Calu3 (cell line): ENCODE measurements at regions not wholly inside any gene's neighbourhood (a gene's known extent, or its start where the extent isn't known, plus 50 kb on each side); places are given as distances from the start of the nearest gene placed in this dataset.

ENCODE experiments used
- BruUV-seq: library from RNA; stranded (reverse); fragments of 400-500 nt; replicated peaks from 2 replicates; lab custom pipeline; 2021; lab: Mats Ljungman, UMichigan
- CTCF ChIA-PET: fragments of 300-600 bp; sonication (Branson Sonifier 250); formaldehyde crosslinking; loops from one replicate; lab custom pipeline; 2022; ENCODE audit warnings: antibody characterized with exemption; lab: Charles Lee
- DNase-seq: peaks from one replicate; pipeline ENCODE4 v3.0.0; 2022
- H3K27ac Mint-ChIP-seq: one replicate; pipeline ENCODE4 v1.8.0; 2022; ENCODE audit warnings: mixed read lengths; ENCODE audit not compliant: unreplicated experiment
- H3K27me3 Mint-ChIP-seq: one replicate; pipeline ENCODE4 v1.8.0; 2022; ENCODE audit warnings: mixed read lengths; ENCODE audit not compliant: unreplicated experiment
- H3K36me3 Mint-ChIP-seq: one replicate; pipeline ENCODE4 v1.8.0; 2022; ENCODE audit warnings: mild to moderate bottlenecking, moderate library complexity, mixed read lengths; ENCODE audit not compliant: insufficient read depth, unreplicated experiment
- H3K4me1 Mint-ChIP-seq: one replicate; pipeline ENCODE4 v1.8.0; 2022; ENCODE audit warnings: mild to moderate bottlenecking, low read depth, mixed read lengths; ENCODE audit not compliant: unreplicated experiment
- H3K4me3 Mint-ChIP-seq: one replicate; pipeline ENCODE4 v1.8.0; 2022; ENCODE audit warnings: mild to moderate bottlenecking, low read depth, moderate library complexity, mixed read lengths; ENCODE audit not compliant: unreplicated experiment
- H3K9me3 Mint-ChIP-seq: one replicate; pipeline ENCODE4 v1.8.0; 2022; ENCODE audit warnings: low read depth, mixed read lengths; ENCODE audit not compliant: unreplicated experiment
- intact Hi-C: fragments of 100-400 bp; cut with micrococcal nuclease; formaldehyde crosslinking; loops from one replicate; pipeline ENCODE4 v1.10.0; 2022; ENCODE audit not compliant: unreplicated experiment
- TF ChIP-seq, protein P1 (sequence below): fragments of 200-600 bp; IDR thresholded peaks from one replicate; pipeline ENCODE4 v1.8.0; 2022; ENCODE audit warnings: antibody characterized with exemption; ENCODE audit not compliant: unreplicated experiment

GRCh38 chr4:120446051-120446567 is 379.5 kb upstream of the MAD2L1 start:
- H3K27ac Mint-ChIP-seq = no peak overlapping the region

GRCh38 chr4:120445186-120445585 is 378.5 kb upstream of the MAD2L1 start:
- BruUV-seq = no TSS peak
- H3K9me3 Mint-ChIP-seq = no peaks in the 10 kb centered on the region
- no peaks in the 10 kb centered on the region for H3K27me3 Mint-ChIP-seq
- H3K4me1 Mint-ChIP-seq = no peaks in the 10 kb centered on the region
- no peak overlapping the region for H3K27ac Mint-ChIP-seq
- TF ChIP-seq, protein P1, sequence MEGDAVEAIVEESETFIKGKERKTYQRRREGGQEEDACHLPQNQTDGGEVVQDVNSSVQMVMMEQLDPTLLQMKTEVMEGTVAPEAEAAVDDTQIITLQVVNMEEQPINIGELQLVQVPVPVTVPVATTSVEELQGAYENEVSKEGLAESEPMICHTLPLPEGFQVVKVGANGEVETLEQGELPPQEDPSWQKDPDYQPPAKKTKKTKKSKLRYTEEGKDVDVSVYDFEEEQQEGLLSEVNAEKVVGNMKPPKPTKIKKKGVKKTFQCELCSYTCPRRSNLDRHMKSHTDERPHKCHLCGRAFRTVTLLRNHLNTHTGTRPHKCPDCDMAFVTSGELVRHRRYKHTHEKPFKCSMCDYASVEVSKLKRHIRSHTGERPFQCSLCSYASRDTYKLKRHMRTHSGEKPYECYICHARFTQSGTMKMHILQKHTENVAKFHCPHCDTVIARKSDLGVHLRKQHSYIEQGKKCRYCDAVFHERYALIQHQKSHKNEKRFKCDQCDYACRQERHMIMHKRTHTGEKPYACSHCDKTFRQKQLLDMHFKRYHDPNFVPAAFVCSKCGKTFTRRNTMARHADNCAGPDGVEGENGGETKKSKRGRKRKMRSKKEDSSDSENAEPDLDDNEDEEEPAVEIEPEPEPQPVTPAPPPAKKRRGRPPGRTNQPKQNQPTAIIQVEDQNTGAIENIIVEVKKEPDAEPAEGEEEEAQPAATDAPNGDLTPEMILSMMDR = no peak
- H3K4me3 Mint-ChIP-seq = no peak overlapping the region
- intact Hi-C loops = no loop called here
- H3K36me3 Mint-ChIP-seq = no peaks in the 10 kb centered on the region
- CTCF ChIA-PET = interaction anchor here (0.7 kb wide), 1 partner anchor 96 kb away, joined by 3 read pairs; no protein-coding TSS in a partner anchor
- no peak for DNase-seq

More at GRCh38 chr4:120446051-120446567, 379.5 kb upstream of the MAD2L1 start:
- Mint-ChIP-seq H3K9me3 (no peaks in the 10 kb centered on the region), H3K27me3 (no peaks in the 10 kb centered on the region), H3K4me3 (no peak overlapping the region), H3K36me3 (no peaks in the 10 kb centered on the region), H3K4me1 (no peaks in the 10 kb centered on the region)
- no peak for DNase-seq
- TF ChIP-seq, protein P1 = no peak
- intact Hi-C loops = no loop called here
- no TSS peak for BruUV-seq
- CTCF ChIA-PET = no interaction called here

- Mint-ChIP-seq H3K9me3 (no peaks in the 10 kb centered on the region), H3K27me3 (no peaks in the 10 kb centered on the region), H3K4me3 (no peak overlapping the region), H3K36me3 (no peaks in the 10 kb centered on the region), H3K27ac (no peak overlapping the region), H3K4me1 (no peaks in the 10 kb centered on the region)
- intact Hi-C loops = no loop called here
- TF ChIP-seq, protein P1 = no peak
- CTCF ChIA-PET = no interaction called here
- DNase-seq = no peak
- BruUV-seq = no TSS peak
These were observed 376.5 kb upstream of the MAD2L1 start for GRCh38 chr4:120443116-120443515.

GRCh38 chr4:120440730-120441129 is 374.1 kb upstream of the MAD2L1 start:
- Mint-ChIP-seq H3K4me3 (no peak overlapping the region), H3K27me3 (no peaks in the 10 kb centered on the region), H3K9me3 (no peaks in the 10 kb centered on the region), H3K4me1 (no peaks in the 10 kb centered on the region), H3K36me3 (no peaks in the 10 kb centered on the region), H3K27ac (no peak overlapping the region)
- TF ChIP-seq, protein P1 = no peak
- intact Hi-C loops = no loop called here
- no TSS peak for BruUV-seq
- DNase-seq = no peak
- CTCF ChIA-PET = no interaction called here
